IMR-90 (cell line): ENCODE measurements at regions not wholly inside any gene's neighbourhood (a gene's known extent, or its start where the extent isn't known, plus 50 kb on each side); places are given as distances from the start of the nearest gene placed in this dataset.
"Not testable (repeated sequence)": the region's sequence is repeated elsewhere in the genome, so short reads cannot be mapped to it uniquely, and the experiment has no call there.

ENCODE experiments used
- ATAC-seq: fragments of 200-7000 bp; cut with Tn5 transposase; 2 replicates; pipeline ENCODE4 v1.9.1; 2020; ENCODE audit warnings: low read depth, mild to moderate bottlenecking, moderate library complexity
- BruUV-seq: library from RNA; stranded (reverse); fragments of 400-500 nt; replicated peaks from 2 replicates; lab custom pipeline; 2021; lab: Mats Ljungman, UMichigan
- CTCF ChIA-PET: fragments of 300-600 bp; formaldehyde crosslinking; extraction: SDS; loops from one replicate; lab custom pipeline; 2021; ENCODE audit warnings: antibody characterized with exemption; lab: Yijun Ruan, JAX
- POLR2A ChIA-PET: fragments of 300-600 bp; sonication (Branson Sonifier 250); formaldehyde crosslinking; loops from one replicate; lab custom pipeline; 2022; ENCODE audit warnings: antibody characterized with exemption; ENCODE audit not compliant: unreplicated experiment; lab: Charles Lee
- DNase-seq: peaks from one replicate; pipeline ENCODE4 v3.0.0; 2013
- H2AFZ ChIP-seq: replicated peaks from 2 replicates; pipeline ENCODE3; 2013; ENCODE audit warnings: low read length, mild to moderate bottlenecking; ENCODE audit not compliant: poor library complexity
- H2AK5ac ChIP-seq: 2 replicates; pipeline ENCODE4 v1.6.1; 2013; ENCODE audit warnings: low read depth, low read length, inconsistent platforms
- H2AK9ac ChIP-seq: replicated peaks from 2 replicates; pipeline ENCODE3; 2013; ENCODE audit warnings: mild to moderate bottlenecking, low read depth, low read length, moderate library complexity; ENCODE audit not compliant: poor library complexity
- H2BK120ac ChIP-seq: 2 replicates; pipeline ENCODE4 v1.6.1; 2013; ENCODE audit warnings: low read depth, low read length, inconsistent platforms
- H2BK15ac ChIP-seq: 3 replicates; pipeline ENCODE4 v1.6.1; 2013; ENCODE audit warnings: low read depth, low read length, inconsistent platforms
- H2BK20ac ChIP-seq: 2 replicates; pipeline ENCODE4 v1.6.1; 2013; ENCODE audit warnings: low read depth, mild to moderate bottlenecking, inconsistent platforms, low read length, moderate library complexity
- H2BK5ac ChIP-seq: 2 replicates; pipeline ENCODE4 v1.6.1; 2013; ENCODE audit warnings: mild to moderate bottlenecking, low read depth, low read length, inconsistent platforms; ENCODE audit not compliant: poor library complexity, severe bottlenecking
- H3K14ac ChIP-seq: replicated peaks from 2 replicates; pipeline ENCODE4 v1.6.1; 2013; ENCODE audit warnings: low read depth, low read length, inconsistent platforms
- H3K18ac ChIP-seq: 2 replicates; pipeline ENCODE4 v1.6.1; 2013; ENCODE audit warnings: low read depth, low read length, control low read depth
- H3K23ac ChIP-seq: 2 replicates; pipeline ENCODE4 v1.6.1; 2013; ENCODE audit warnings: low read depth, low read length, inconsistent platforms
- H3K27ac ChIP-seq: 2 replicates; pipeline ENCODE4 v1.5.1; 2013; ENCODE audit warnings: mild to moderate bottlenecking, control low read depth, low read length; ENCODE audit not compliant: insufficient read depth
- H3K27me3 ChIP-seq: 2 replicates; pipeline ENCODE4 v1.6.1; 2013; ENCODE audit warnings: low read length; ENCODE audit not compliant: control insufficient read depth, insufficient read depth
- H3K36me3 ChIP-seq: 2 replicates; pipeline ENCODE4 v1.6.1; 2013; ENCODE audit warnings: low read length, mixed read lengths; ENCODE audit not compliant: control insufficient read depth, insufficient read depth
- H3K4ac ChIP-seq: 2 replicates; pipeline ENCODE4 v1.6.1; 2013; ENCODE audit warnings: low read depth, low read length, inconsistent platforms
- H3K4me1 ChIP-seq: 2 replicates; pipeline ENCODE4 v1.6.1; 2013; ENCODE audit warnings: low read length, mixed read lengths; ENCODE audit not compliant: control insufficient read depth, insufficient read depth
- H3K4me2 ChIP-seq: 2 replicates; pipeline ENCODE4 v1.6.1; 2013; ENCODE audit warnings: low read depth, mild to moderate bottlenecking, control low read depth, low read length, moderate library complexity
- H3K4me3 ChIP-seq: 2 replicates; pipeline ENCODE4 v1.5.1; 2013; ENCODE audit warnings: low read depth, mild to moderate bottlenecking, control low read depth, low read length, moderate library complexity; ENCODE audit not compliant: insufficient read depth
- H3K56ac ChIP-seq: 2 replicates; pipeline ENCODE4 v1.6.1; 2013; ENCODE audit warnings: low read length, inconsistent platforms; ENCODE audit not compliant: insufficient read depth; ENCODE audit errors: extremely low read depth
- H3K79me1 ChIP-seq, 2 experiments: 2 replicates each; pipeline ENCODE4 v1.6.1; 2013; ENCODE audit warnings: low read length in 2 of 2, inconsistent platforms in 1 of 2, low read depth in 1 of 2
- H3K9ac ChIP-seq: 2 replicates; pipeline ENCODE4 v1.6.1; 2013; ENCODE audit warnings: low read depth, low read length, control low read depth
- H3K9me1 ChIP-seq: 2 replicates; pipeline ENCODE4 v1.6.1; 2013; ENCODE audit warnings: low read length, inconsistent platforms; ENCODE audit not compliant: insufficient read depth
- H3K9me3 ChIP-seq: 2 replicates; pipeline ENCODE4 v1.6.1; 2013; ENCODE audit warnings: low read length; ENCODE audit not compliant: control insufficient read depth, insufficient read depth
- H4K20me1 ChIP-seq: 2 replicates; pipeline ENCODE4 v1.6.1; 2013; ENCODE audit warnings: low read length, inconsistent platforms; ENCODE audit not compliant: insufficient read depth
- H4K5ac ChIP-seq: 2 replicates; pipeline ENCODE4 v1.6.1; 2013; ENCODE audit warnings: mild to moderate bottlenecking, low read depth, low read length, control low read depth
- H4K8ac ChIP-seq, 2 experiments: 2 replicates each; pipeline ENCODE4 v1.6.1; 2013; ENCODE audit warnings: low read depth in 2 of 2, low read length in 2 of 2, control low read depth in 1 of 2, inconsistent platforms in 1 of 2
- H4K91ac ChIP-seq: 2 replicates; pipeline ENCODE4 v1.6.1; 2013; ENCODE audit warnings: low read depth, low read length, inconsistent platforms; ENCODE audit not compliant: insufficient read depth
- CEBPB ChIP-seq: IDR thresholded peaks from 2 replicates; pipeline ENCODE4 v1.6.1; 2012; ENCODE audit warnings: low read depth, low read length, improper control_type of control experiment
- CTCF ChIP-seq: conservative IDR thresholded peaks from 2 replicates; pipeline ENCODE4 v1.5.1; 2012; ENCODE audit warnings: mild to moderate bottlenecking, low read depth, low read length, improper control_type of control experiment
- SMC3 ChIP-seq: fragments of 150-350 bp; IDR thresholded peaks from 2 replicates; pipeline ENCODE4 v1.6.1; 2016; ENCODE audit warnings: low read depth, mild to moderate bottlenecking, antibody characterized with exemption, low read length, moderate library complexity
- USF2 ChIP-seq: fragments of 150-350 bp; IDR thresholded peaks from 2 replicates; pipeline ENCODE4 v1.6.1; 2017; ENCODE audit warnings: mild to moderate bottlenecking, antibody characterized with exemption, low read length, low read depth
- WGBS, 2 experiments: methylation state at CpG; one replicate each; pipeline versions ENCODE4 v1.1.5 to v1.1.7; 2013; ENCODE audit warnings: missing lambda C conversion rate in 2 of 2; ENCODE audit not compliant: insufficient read length in 1 of 2; ENCODE audit errors: extremely low coverage in 2 of 2; 5-methylcytosine and 5-hydroxymethylcytosine counted together
- dilution Hi-C: fragments of 300-500 bp; cut with HindIII; formaldehyde crosslinking; loops from one replicate; pipeline ENCODE4 v1.14.3; 2018; ENCODE audit warnings: low sequenced_read_pairs; ENCODE audit not compliant: unreplicated experiment
- in situ Hi-C: fragments of 300-500 bp; cut with MboI; formaldehyde crosslinking; loops from 3 replicates; pipeline ENCODE4 v1.14.3; 2019; ENCODE audit warnings: low sequenced_read_pairs, inconsistent platforms, mixed read lengths
- intact Hi-C: fragments of 100-400 bp; cut with micrococcal nuclease; formaldehyde crosslinking; loops from 2 replicates; pipeline ENCODE4 v1.10.0; 2022

GRCh38 chr12:40446385-40446784, 221.6 kb downstream of the LRRK2 start:
- Histone ChIP-seq H2BK15ac (no peak overlapping the region), H3K56ac (no peak overlapping the region), H3K23ac (no peak overlapping the region), H3K4me1 (no peaks in the 10 kb centered on the region), H3K4me3 (no peak overlapping the region), H2BK20ac (no peak overlapping the region), H3K4ac (no peak overlapping the region), H2BK5ac (no peak overlapping the region), H3K36me3 (no peaks in the 10 kb centered on the region), H3K9me1 (no peaks in the 10 kb centered on the region), H4K91ac (no peak overlapping the region), H2AK5ac (no peak overlapping the region), H3K79me1 (no peaks in the 10 kb centered on the region), H3K4me2 (no peak overlapping the region), H4K8ac (no peak overlapping the region), H3K9me3 (no peaks in the 10 kb centered on the region; the same call in 1 of the 2 replicates), H2AK9ac (no peak overlapping the region), H2AFZ (no peak overlapping the region), H3K9ac (no peak overlapping the region), H3K18ac (no peak overlapping the region), H2BK120ac (no peak overlapping the region), H4K5ac (no peak overlapping the region), H3K27me3 (no peaks in the 10 kb centered on the region), H4K20me1 (no peaks in the 10 kb centered on the region), H3K14ac (no peak overlapping the region), H3K27ac (no peak overlapping the region)
- CTCF ChIA-PET, result no interaction called here
- POLR2A ChIA-PET, result no interaction called here
- in situ Hi-C loops, result no loop called here
- TF ChIP-seq CTCF (peak; percentile 39), USF2 (no peak), SMC3 (no peak), CEBPB (no peak)
- BruUV-seq, result no TSS peak
- dilution Hi-C loops, result no loop called here
- DNase-seq (peak; percentile 2), ATAC-seq (no peak)
- intact Hi-C loops, result no loop called here

GRCh38 chr12:40448523-40448922, 223.7 kb downstream of the LRRK2 start:
- CTCF ChIA-PET, BruUV-seq, in situ Hi-C loops: not testable (repeated sequence)

More at GRCh38 chr12:40448523-40448922, 223.7 kb downstream of the LRRK2 start:
- H3K27me3 ChIP-seq, H4K8ac ChIP-seq, H3K9me1 ChIP-seq, H3K27ac ChIP-seq, H3K23ac ChIP-seq, H2BK20ac ChIP-seq, H3K14ac ChIP-seq, H2AK9ac ChIP-seq, POLR2A ChIA-PET, H3K79me1 ChIP-seq, ATAC-seq, H3K9me3 ChIP-seq, H3K4me1 ChIP-seq, H3K4me2 ChIP-seq, H2BK15ac ChIP-seq, H3K4ac ChIP-seq, H4K5ac ChIP-seq, dilution Hi-C loops, H2AFZ ChIP-seq, H2BK120ac ChIP-seq, H3K9ac ChIP-seq, H4K20me1 ChIP-seq, H2BK5ac ChIP-seq, intact Hi-C loops, H3K36me3 ChIP-seq, H3K4me3 ChIP-seq, H3K18ac ChIP-seq, DNase-seq, H4K91ac ChIP-seq, H3K56ac ChIP-seq, H2AK5ac ChIP-seq: not testable (repeated sequence)
- no CpG with 5 or more reads among the region's 1 CpG for WGBS, 2 experiments
